IPS-18c (cell line): ENCODE measurements at regions not wholly inside any gene's neighbourhood (a gene's known extent, or its start where the extent isn't known, plus 50 kb on each side); places are given as distances from the start of the nearest gene placed in this dataset.

Source experiments
- H3K4me3 ChIP-seq: 2 replicates; pipeline ENCODE4 v1.7.0; 2013; ENCODE audit warnings: low read depth, mild to moderate bottlenecking, low read length, moderate library complexity; ENCODE audit not compliant: insufficient read depth
- H3K9me3 ChIP-seq: one replicate; pipeline ENCODE4 v1.6.1; 2013; ENCODE audit warnings: mild to moderate bottlenecking, low read length, moderate library complexity; ENCODE audit not compliant: control insufficient read depth, insufficient read depth

DNA sequence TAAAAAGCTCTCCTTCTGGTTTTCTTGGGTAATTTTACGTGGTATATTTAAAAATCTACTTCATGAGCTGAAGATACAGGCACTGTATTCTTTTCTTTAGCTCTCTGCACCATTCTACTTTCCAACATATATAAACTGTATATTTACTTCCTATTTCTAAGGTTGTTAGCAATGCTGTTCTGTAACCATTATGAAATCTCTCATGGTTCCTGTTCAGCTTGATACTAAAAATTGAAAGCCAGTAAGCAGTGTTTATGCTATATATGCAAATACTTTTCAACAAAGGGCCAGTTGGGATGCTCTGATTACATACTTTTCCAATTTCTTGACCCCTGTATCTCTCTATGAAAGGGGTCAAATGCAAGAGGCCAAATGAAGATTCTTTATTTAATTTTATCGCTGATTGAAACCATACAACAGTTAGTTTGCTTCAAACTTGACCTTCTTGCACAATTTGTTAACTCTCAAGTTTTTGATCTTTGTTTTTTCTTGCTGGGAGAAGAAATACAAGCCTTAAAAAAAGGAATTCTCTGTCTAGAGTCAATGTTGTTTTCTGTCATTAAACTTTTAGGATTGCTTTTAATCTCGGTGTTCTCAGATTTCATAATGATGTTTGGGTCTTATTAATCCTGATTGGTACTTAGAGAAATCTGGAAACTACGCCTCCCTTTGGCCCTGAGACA, 223.2 kb downstream of the PRL start:
- no peak overlapping the region for H3K4me3 ChIP-seq
- H3K9me3 ChIP-seq, result no peaks in the 10 kb centered on the region

DNA sequence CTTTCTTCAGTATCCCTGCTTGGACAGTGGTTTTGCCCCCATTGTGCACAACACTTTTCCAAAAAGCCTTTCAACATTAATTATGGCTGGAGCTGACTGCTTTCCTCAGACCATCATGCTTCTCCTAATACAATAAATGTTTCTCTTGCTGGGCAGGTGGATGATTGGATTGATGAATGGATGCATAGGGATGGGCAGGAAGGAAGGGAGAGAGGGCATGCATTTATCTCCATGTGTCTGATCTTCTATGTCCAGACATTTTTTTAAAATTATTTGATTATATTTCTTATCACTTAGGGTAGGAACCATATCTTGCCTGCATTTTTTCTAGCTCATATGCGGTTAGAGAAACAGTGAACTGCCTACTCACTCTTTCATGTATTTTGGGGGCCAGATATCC, 218.5 kb downstream of the PRL start:
- no peak overlapping the region for H3K4me3 ChIP-seq
- H3K9me3 ChIP-seq, result no peaks in the 10 kb centered on the region

DNA sequence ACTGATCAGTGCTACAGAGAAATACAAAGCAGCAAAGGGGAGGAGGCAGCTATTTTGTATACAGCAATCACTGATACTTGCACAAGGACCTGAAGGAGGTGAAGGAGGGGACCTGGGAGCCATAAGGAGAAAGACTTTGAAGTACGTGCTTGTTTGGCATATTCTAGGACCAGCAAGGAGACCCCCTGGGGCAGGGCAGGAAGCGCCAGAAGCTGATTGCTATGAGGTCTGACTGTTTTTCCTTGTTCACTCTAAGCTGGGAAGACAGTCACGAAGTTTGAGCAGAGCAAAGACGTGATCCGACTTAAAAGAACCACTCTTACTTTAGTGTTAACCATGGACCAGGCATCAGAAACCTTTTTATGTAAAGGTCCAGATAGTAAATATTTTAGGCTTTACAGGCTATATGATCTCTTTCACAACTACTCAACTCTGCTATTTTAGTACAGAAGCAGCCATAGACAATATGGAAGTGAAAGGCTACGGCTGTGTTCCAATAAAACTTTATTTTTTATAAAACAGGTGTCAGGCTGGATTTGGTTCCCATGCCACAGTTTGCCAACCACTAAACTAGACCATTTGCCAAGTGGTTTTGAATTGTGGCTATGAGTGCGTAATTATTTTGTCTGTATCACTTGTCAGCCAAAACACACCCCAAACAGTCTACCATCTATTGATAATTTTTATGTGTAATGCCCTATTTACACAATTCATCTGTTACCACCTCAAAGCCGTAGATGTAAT, 217.9 kb downstream of the PRL start:
- no peak overlapping the region for H3K4me3 ChIP-seq
- no peaks in the 10 kb centered on the region for H3K9me3 ChIP-seq

- no peak overlapping the region for H3K4me3 ChIP-seq
- no peaks in the 10 kb centered on the region for H3K9me3 ChIP-seq
These were observed 217.1 kb downstream of the PRL start for GRCh38 chr6:22079783-22080182.

DNA sequence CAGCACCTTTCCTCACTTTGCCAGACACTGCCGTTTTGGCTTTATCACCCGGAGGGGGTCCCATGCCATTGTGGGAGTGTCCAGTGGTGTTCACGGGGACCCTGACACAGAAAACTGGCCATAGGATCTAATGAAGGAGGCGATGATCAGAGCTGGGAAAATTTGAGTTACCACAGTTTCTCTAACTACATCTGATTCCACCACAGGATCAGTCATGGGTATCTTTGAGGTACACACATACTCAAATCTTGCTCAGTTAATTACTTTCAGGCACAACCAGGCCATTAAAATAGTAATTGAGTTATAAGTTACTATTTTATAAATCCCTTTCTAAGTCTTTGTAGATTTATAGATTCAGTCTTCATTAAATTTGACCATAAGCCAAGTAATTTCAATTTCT, 215.1 kb downstream of the PRL start:
- H3K4me3 ChIP-seq, result no peak overlapping the region
- no peaks in the 10 kb centered on the region for H3K9me3 ChIP-seq

GRCh38 chr6:22082218-22082617, 214.6 kb downstream of the PRL start:
- Histone ChIP-seq H3K9me3 (no peaks in the 10 kb centered on the region), H3K4me3 (no peak overlapping the region)

DNA sequence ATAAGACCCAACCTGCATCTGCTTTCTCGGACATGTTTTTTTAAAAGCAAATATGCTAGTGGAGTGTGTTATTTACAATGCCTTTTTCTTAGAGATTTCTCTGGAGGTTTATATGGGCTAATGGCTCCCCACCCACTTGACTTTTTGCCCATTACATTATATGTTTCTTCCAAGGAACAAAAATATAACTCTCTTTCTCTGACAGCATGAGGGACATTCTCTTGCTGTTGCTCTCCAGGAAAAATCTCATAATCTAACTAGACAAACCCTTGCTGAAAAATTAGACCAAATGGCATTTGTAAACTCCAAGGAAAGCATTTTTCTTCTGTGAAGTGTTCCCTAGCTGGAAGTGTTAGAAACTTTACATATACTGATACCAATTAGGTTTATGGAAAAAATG, 213.7 kb downstream of the PRL start:
- Histone ChIP-seq H3K4me3 (no peak overlapping the region), H3K9me3 (no peaks in the 10 kb centered on the region)

- Histone ChIP-seq H3K4me3 (no peak overlapping the region), H3K9me3 (no peaks in the 10 kb centered on the region)
These were observed 208.7 kb downstream of the PRL start for GRCh38 chr6:22087960-22088706.

GRCh38 chr6:22091424-22091948, 205.3 kb downstream of the PRL start:
- H3K4me3 ChIP-seq, result no peak overlapping the region

DNA sequence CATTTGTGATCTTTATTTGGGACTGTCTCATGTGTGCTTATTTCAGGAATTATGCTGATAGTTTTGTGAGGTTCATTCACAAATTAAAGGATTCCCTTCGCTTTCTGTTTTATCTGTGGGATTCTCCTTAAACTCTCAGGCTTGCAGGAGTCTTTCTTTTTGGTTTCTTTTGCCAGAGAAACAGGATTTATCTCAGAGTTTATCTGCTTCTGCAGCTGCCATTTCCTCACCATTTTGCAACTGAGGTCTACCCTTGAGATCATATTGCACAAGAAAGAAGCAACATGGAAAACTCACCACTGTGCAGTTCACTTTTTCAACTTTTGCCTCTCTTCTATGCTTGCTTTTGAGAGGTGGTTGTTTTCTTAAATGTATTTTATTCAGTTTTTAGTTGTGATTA, 201.0 kb downstream of the PRL start:
- no peak overlapping the region for H3K4me3 ChIP-seq
- no peaks in the 10 kb centered on the region for H3K9me3 ChIP-seq

More at GRCh38 chr6:22091424-22091948, 205.3 kb downstream of the PRL start:
- no peaks in the 10 kb centered on the region for H3K9me3 ChIP-seq

DNA sequence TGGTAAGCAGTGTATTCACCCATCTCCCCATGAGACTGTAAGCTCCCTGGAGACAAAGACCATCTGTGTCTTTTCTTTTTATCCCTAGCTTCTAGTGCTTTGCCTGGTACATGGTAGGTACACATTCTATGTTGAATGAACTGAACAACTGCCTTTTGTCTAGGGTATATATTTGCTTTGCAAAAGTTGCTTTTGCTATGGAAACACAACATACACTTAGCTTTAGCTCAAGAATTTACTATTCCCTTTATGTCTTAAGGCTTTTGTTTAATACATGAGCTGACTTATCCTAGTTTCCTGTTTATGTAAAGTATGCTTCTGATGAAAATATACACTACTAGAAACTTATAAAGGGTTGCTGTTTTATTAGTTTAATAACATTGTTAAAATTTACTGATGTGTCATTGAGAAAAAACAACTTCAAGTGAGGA, 198.2 kb downstream of the PRL start:
- Histone ChIP-seq H3K4me3 (no peak overlapping the region), H3K9me3 (no peaks in the 10 kb centered on the region)

DNA sequence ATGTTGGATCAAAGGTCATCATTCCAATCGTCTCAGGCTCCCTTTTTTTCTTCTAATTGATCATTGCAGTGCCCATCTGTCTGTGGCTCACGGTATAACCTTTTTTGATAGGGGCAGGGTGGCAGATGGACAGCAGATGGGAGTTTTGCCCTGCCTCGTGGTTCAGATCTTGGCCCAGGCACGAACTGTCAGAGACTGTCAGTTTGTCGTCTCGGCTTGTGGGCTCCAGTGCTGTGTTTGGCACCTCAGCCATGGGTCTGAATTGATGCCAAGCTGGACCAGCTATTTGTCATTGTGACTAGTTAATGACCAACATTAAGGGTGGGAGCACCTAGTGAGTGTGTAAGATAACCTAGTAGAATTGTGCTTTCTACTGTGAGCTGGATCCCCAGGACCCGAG, 197.6 kb downstream of the PRL start:
- H3K4me3 ChIP-seq, result no peak overlapping the region

DNA sequence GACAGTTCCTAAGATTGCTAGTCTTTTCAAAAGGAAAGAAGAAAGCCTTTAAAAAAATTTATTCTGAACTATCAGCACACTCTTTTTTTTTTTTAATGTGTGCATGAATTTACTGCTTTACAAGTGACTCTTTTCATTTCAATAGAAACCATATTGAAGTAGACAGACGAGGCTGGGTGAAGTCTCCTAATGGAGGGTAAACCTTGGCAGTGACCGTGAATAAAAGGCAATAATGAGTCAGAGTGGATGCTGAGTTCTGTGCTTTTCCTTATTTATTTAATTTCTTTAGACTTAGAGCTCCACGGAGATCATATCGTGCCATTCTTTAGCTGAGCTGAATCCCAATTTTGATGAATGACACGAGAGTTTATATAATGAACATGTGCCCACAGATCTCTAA, 196.9 kb downstream of the PRL start:
- H3K4me3 ChIP-seq, result no peak overlapping the region
- no peaks in the 10 kb centered on the region for H3K9me3 ChIP-seq

More for the DNA sequence above, 197.6 kb downstream of the PRL start:
- no peaks in the 10 kb centered on the region for H3K9me3 ChIP-seq

- H3K9me3 ChIP-seq, result no peaks in the 10 kb centered on the region
- H3K4me3 ChIP-seq, result no peak overlapping the region
These were observed 195.7 kb downstream of the PRL start for GRCh38 chr6:22101163-22101562.

DNA sequence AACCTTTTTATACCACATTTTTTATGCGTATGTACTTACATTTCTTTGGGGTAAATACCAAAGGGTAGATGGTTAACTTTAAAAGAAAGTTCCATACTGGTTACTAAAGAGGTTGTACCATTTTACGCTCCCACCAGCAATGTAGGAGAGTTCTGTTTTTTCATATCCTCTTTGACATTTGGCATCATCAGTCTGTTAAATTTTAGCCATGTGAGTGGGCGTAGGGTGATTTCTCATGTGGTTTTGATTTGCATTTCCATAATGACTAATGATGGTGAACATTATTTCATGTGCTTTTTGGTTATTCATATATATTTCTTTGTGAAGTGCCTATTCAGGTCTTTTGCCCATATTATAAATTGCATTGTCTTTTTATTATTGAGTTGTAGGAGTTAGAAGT, 194.2 kb downstream of the PRL start:
- Histone ChIP-seq H3K9me3 (no peaks in the 10 kb centered on the region), H3K4me3 (no peak overlapping the region)

DNA sequence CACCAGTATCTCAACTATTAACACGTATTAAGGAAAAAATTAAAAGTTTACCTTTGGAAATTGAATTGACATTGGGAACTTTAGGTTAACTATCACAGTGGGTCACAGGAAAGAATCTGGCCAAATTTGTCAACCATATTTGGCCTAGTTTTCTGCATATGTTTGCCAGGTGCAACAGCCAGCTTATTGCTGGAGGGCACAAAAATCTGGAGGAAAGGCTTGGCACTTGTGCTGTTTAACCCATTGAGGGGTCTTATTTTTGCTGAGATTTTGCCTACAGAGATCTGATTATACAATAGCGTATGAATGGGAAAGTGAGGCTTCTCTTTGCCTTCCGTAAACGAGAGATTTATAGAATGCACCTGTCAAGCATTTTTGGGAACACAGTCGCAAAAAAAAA, 190.4 kb downstream of the PRL start:
- Histone ChIP-seq H3K9me3 (no peaks in the 10 kb centered on the region), H3K4me3 (no peak overlapping the region)

- H3K9me3 ChIP-seq, result no peaks in the 10 kb centered on the region
- H3K4me3 ChIP-seq, result no peak overlapping the region
These were observed 189.9 kb downstream of the PRL start for GRCh38 chr6:22106961-22107360.

DNA sequence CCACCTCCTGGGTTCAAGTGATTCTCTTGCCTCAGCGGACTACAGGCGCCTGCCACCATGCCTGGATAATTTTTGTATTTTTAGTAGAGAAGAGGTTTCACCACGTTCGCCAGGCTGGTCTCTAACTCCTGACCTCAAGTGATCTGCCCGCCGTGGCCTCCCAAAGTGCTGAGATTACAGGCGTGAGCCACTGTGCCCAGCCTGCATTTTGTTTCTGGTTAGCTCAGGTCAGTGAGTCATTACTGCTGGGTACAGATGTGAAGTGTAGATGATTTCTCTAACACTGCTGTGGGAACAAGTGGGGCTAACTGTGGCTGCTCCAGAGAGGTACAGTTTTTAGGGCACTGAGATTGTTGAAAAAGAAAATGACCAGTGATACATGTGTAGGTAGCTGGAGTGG, 188.6 kb downstream of the PRL start:
- no peaks in the 10 kb centered on the region for H3K9me3 ChIP-seq
- no peak overlapping the region for H3K4me3 ChIP-seq
